ENCODE measurements at regions not wholly inside any gene's neighbourhood (a gene's known extent, or its start where the extent isn't known, plus 50 kb on each side); places are given as distances from the start of the nearest gene placed in this dataset.
"Not testable (repeated sequence)": the region's sequence is repeated elsewhere in the genome, so short reads cannot be mapped to it uniquely, and the experiment has no call there.

DNA sequence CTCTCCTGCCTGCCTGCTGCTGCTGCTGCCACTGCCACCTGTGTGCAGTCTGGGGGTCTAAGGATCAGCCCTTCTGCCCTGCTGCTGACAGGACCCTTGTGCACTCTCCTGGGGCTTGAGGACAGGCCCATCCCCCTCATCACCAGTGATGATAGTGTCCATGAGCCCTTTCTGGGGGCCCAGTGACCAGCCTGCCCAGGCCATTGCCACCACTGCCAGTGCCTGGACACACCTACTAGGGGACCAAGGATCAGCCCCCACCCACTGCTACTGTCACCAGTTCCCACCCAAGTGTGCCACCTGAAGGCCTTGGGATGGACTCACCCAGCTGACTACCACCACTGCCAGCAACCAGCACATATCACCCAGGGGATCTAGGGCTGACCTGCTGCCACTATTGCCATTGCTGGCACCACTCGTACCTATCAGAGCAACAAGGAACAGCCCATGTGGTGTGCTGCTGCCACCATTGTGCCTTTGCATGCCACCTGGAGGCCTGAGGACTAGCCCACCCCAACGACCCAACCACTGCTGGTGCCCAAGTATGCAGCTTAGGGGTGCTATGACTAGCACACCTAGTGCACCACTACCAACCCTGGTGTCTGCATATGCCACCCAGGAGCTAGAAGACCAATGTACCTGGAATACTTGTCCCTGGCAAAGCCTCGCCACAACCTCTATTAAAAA is 994.3 kb downstream of the PCDH17 start:
- no peak for DNase-seq (ENCODE audit: low spot score)

DNA sequence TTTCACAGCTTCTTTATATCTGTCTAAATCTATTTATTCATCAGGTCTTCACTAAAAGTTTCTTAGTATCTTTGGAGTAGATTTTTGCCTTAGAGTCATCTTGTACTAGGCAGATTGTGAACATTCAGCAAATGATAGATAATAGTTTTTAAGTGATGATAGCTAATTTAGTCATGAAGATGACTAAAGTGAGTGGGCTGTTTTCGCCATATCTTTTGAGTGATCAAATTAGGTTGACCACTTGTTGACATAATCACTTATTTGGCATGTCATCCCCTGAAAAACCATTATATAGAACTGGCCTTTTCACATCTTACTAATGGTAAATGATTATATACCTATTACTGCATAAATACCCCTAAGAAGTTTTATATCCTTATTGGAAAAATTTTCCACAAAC is 999.2 kb downstream of the PCDH17 start:
- DNase-seq (ENCODE audit: low spot score): no peak

DNA sequence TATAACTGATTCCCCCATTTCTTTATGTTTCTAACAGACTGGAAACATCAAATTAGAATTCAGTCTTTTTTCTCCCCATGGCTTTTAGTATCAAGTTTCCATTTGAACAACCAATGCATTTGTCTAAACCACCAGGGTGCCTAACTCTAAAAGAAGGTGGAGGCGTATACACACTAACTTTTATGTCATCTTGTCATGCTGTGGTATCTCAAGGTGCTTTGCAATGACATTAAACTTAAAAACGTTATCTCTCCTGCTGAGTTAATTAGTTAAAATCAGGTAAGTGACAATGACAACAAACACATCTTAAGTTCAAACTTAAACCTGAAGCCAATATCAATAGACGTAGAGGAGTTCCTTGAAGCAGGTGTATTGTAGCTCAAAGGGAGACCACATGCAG is 1001.7 kb downstream of the PCDH17 start:
- no peak for DNase-seq (ENCODE audit: low spot score)

DNA sequence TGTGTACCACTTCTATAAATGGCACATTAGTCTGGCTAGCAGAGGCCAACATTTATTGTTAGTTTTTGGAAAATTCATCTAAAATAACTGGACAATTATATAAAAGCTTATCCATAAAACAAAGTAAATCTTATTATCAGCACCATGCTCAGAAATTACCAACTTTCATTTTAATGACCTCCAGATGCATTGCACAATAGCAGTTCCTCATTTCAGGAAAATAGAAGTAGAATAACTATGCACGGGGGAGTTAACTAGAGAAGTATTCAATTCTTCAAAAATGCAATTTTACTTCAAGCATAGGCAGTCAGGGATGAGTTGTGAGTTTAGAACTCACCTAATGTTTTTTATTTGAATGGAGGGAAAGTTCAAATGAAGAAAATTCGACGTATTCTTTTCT is 1023.5 kb downstream of the PCDH17 start:
- DNase-seq (ENCODE audit: low spot score): no peak

DNA sequence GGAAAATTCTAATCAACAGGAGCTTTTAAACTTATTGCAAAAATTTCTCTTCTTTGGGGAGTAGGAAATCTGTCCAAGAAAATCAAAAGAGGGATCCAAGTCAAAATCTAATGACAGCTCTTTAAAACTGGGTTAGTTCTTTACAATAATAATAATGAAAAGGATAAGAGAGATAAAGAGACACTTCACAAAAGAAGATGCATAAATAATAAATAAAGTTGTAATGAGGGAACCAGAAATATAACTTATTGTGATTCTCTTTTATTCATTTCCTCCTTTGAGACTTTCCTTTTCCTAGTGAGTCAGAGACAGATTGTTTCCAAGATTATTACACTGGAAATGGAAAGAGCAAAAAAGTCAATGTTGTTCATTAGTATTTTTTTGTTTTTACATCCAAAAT is 1029.3 kb downstream of the PCDH17 start:
- DNase-seq (ENCODE audit: low spot score): no peak

DNA sequence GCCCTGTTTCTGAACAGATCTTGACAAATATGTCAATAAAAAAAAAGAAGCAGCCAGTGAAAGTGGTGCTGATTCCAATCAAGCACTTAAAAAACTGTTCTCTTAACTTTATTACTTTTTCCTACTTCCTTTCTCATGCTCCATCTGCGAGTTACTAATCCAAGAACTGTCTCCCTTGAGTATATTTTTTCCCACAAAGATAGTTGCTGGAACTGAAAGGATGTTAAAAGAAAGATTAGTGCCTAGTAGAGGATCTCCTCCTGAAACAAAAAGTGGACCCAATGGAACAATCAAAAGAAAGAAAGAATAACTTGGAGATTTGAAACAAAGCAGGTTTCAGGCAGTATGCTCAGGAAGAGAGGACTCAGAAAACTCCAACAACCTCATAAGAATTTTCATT is 1034.8 kb downstream of the PCDH17 start:
- DNase-seq (ENCODE audit: low spot score): no peak

DNA sequence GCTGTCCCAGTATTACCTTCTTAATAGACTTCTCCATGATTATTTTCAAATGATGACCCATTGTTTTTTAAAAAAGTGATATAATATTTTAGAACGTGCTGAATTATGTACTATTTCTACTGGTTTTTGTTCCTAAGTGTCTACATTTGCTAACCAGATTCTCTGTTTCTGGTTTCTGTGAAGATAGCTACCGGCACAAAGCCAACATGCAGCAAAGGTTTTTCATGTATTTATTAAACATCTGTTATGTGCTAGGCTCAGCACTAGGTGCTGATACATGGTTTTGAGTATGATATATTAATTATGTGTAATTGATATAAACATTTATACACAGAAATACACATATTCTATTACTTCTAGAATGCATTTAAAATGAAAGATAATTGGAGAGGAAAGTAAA is 1035.6 kb downstream of the PCDH17 start:
- DNase-seq (ENCODE audit: low spot score): no peak

DNA sequence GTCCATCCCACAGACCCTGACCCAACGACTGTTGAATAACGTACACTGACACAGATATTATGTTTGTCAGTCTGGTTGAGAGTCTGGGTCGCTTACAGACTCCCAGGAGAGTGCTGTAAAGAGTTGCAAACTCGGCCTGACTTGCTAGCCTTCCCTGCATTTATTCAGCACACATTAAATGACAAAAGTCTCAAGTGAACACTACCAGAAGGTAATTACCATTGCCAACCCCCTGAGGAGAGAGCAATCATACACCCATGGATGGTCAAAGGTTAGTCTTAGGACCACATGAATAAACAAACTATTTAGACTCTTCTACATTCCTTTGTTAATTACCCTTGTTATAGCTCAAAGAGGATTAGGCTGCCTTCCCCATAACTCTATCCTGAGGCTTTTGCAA is 1048.6 kb downstream of the PCDH17 start:
- DNase-seq (ENCODE audit: low spot score): no peak

DNA sequence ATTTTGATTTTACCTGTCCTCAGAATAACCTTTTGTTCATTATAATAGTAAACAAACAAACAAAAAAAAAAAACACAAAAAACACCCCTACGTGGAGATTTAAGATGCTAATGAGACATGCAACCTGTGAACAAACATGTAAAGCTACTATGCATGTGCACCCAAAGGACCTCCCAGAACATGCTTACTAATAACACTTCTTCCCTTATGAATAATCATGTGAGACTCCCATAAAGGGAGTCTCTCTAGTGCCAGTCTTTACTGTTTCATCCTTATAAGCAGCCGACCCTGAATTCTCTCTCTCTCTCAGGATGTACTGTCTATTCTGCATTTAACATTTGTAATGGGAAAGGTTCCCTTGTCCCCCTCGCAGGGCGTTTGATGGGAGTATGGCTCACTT is 1051.1 kb downstream of the PCDH17 start:
- no peak for DNase-seq (ENCODE audit: low spot score)

DNA sequence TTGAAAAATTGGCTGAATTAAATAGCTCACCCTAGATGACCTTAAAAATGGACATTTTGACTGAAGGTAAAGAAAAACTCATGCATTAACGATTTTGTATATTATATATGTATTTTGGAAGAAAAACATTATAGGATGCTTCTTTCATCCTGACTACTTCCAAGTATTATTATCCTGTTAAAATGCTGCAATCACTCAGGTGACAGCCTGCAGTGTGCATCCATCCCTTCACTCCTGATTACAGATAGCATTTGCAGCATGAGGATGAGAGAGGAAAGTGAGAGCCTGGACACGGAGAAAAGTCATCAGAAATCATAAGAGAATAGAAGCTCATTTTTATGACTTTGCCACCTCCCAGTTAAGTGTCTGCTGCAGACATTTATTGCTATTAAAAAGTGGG is 1055.6 kb downstream of the PCDH17 start:
- no peak for DNase-seq (ENCODE audit: low spot score)

DNA sequence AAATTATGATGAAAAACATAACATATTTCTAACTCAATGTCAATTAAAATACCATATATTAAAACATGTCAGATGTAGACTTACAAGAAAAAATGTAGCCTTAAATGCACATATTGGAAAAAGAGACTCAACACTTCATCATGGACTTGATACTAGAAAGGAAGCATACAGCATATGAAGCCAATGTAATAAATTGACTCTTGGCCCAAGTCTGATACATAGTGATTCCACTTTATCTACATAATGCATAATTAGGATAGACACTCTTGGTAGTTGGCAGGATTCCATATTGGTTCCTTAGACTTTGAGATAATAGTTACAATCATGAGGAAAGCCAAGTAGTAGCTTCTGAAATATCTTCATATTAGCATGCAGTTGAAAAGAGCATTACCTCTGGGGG is 1067.0 kb downstream of the PCDH17 start:
- DNase-seq (ENCODE audit: low spot score): no peak

DNA sequence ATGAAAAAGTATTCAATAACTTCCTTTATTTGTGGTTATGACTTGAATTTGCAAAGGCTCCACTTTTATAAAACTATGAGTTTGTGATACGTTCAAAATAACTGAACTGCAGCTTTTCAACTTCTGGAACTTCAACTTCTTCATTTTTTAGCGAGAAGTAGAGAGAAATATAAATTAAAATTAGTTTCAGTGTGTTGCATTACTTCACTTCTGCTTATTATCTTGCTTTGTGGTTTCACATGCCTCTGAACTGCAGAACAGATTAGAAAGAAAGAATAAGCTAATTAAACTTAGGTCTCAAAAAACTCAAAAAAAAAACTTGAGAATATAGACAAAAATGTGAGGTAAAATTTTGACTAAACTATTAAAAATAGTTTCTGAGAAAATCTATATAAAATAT is 1073.4 kb downstream of the PCDH17 start:
- no peak for DNase-seq (ENCODE audit: low spot score)

DNA sequence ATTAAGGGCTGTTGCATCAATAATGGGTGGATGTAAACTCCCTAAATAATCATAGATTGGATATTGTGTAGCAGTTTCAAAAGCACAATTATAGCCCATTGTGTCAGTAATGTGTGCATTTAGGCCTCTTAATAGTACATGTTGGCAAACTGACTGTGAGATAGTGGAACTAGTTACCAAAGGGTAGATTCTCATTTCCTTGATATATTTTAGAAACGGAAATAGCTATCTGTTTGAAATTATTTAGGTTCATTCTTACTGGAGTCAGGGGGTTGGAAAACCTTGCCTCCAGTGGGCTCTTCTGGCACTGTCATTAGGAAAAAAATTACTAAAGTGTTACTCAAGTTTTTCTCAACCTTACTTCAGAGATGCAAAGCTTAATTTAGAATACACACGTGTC is 1074.9 kb downstream of the PCDH17 start:
- no peak for DNase-seq (ENCODE audit: low spot score)

DNA sequence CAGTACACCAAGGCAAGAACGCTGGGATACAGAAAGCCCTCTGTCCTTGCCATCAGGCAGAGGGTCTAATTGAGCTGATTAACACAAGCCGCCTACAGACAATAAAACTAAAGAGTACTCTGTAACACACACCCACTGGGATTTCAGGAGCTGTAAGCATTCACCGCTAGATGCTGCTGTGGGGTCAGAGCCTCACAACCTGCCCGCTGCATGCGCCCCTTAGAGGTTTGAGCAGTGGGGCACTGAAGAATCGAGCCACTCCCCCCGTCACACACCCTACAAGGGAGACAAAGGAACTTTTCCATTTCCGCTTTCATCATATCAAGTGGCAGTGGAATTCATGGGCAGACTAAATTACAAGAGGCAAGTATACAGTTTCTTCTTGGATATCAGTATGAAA is 1080.6 kb downstream of the PCDH17 start:
- DNase-seq (ENCODE audit: low spot score): no peak

DNA sequence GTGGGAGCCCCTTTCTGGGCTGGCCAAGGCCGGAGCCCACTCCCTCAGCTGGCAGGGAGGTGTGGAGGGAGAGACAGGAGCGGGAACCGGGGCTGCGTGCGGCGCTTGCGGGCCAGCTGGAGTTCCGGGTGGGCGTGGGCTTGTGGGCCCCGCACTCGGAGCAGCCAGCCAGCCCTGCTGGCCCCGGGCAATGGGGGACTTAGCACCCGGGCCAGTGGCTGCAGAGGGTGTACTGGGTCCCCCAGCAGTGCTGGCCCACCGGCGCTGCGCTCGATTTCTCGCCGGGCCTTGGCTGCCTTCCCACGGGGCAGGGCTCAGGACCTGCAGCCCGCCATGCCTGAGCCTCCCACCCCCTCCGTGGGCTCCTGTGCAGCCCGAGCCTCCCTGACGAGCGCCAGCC is 1082.5 kb downstream of the PCDH17 start:
- not testable (repeated sequence) for DNase-seq (ENCODE audit: low spot score)

DNA sequence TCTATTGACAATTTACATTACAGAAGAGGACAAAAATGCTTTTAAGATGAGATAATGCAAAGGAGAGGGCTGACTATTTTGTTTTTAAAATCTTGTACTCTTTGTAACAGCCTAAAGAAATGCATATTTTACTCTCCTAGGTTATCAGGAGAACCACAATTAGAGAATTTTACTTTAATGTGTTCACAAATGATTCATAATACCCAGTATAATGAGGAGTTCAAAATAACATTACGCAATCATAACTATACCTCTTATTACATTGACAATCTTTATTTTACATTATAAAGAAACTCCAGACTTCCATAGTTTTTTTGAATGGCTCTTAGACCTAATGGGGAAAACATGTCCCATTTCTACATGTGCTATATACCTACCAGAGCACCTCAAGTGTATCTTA is 1089.7 kb downstream of the PCDH17 start:
- DNase-seq (ENCODE audit: low spot score): no peak

DNA sequence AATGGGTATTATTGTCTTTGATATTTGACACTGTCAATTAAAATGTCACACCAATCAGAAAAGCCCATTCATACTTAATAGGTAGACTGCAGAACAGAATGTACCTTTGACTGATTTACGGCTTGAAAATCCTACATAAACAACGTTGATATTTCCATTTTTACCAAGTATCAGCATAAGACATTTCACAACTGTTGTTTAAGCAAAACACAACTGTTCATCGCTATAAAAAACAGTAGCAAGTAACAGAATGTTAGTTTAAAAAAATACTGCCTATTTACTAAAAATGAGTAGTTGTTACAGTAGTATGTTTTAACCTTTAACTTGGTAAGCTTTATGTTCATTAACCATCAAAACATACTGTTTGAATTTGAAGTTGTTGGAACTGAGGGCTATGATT is 1096.6 kb downstream of the PCDH17 start:
- DNase-seq (ENCODE audit: low spot score): no peak

DNA sequence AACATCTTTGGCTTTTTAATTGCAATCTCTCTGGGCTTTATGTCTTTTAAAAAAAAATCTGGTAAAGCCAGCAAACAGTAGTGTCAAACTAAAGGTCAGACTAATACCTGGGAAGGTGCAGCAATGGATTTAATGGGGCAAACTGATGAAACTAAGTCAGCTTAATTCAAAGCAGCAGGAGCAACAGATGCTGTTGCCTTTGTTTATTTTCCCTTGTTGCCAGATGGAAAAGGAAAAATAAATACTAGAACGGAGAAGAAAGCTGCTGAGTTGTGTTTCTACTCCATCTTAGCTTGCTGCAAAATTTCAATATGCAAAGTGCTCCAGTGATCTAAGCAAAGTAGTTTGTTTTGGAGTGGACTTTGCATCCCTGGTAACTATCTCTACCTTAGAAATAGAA is 1097.8 kb downstream of the PCDH17 start:
- DNase-seq (ENCODE audit: low spot score): no peak

DNA sequence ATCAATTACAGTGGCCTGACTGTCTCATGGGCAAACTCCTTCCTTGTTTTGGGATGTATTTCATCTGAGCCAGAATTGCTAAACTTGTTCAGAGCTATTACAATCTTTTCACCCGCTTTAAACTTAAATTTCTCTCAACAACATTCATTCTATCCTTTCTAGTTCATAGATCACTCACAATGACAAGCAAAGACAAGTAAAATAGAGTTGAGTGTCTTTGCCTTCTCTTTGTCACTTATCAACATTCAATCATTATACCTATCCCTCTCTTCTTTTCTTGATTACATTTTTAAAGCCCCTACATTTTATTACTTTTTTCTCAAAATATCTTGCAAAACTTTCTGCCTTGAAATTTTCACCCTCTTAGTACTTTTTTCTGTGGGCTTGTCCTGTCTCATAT is 1113.1 kb downstream of the PCDH17 start:
- DNase-seq (ENCODE audit: low spot score): no peak

DNA sequence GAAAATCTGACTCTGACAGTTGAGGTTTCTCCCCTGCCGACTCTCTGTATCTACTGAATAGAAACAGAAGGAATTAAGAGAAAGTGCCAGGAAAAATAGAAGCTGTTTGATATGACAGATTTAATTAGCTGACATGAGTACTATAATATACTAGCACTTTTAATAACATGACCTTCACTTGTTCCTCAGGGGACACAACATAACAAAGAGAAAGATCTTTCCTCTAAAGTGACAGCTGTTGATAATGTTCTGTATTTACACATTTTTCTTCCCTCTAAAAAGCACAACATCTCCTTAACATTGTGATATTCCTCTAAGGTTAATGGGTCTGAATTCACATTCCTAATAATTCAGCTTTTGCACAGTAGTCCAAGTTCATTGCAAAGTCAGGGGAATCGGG is 1136.0 kb downstream of the PCDH17 start:
- DNase-seq (ENCODE audit: low spot score): no peak

DNA sequence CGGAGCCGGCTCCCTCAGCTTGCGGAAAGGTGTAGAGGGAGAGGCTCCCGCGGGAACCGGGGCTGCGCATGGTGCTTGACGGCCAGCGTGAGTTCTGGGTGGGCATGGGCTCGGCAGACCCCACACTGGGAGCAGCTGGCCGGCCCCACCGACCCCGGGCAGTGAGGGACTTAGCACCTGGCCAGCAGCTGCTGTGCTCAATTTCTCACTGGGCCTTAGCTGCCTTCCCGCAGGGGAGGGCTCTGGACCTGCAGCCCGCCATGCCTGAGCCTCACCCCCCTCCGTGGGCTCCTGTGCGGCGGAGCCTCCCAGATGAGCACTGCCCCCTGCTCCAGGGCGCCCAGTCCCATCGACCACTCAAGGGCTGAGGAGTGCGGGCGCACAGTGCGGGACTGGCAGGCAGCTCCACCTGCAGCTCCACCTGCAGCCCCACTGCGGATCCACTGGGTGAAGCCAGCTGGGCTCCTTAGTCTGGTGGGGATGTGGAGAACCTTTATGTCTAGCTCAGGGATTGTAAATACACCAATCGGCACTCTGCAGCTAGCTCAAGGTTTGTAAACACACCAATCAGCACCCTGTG is 1141.8 kb downstream of the PCDH17 start:
- DNase-seq (ENCODE audit: low spot score): no peak

DNA sequence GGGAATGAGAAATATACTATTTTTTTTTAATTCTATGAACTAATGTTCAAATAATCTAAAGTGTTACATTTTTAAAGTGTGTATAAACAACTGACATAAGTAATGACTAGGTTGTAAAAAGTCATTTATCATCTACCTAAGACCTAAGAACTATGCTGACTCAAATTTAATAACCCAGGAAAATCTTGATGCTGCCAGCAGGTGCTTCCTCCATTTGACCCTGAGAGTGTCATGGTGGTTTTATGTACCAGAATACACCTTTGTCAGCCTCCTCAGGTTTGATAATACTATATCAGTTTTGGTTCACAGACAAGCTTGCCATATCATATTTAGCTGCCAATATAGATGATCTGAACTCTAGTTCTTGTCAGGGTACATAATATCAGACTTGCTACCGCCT is 1151.2 kb downstream of the PCDH17 start:
- no peak for DNase-seq (ENCODE audit: low spot score)

DNA sequence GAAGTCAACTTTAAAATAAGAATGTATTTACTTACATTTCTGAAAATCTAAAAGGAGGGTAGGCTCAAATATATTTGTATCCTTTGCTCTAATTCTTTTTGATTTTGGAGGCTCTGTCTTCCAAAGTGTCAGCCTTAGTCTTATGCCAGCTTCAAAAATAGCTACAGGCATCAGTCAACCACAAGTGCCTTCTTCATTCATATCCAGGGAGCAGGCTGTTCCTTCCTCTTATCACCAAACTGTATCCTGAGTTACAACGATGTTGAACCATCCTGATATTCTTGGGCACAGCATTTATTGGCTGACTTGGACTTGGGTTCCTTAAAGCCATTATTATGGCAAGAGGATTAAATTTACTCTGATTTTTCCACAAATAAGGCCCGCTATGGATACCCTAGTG is 1161.3 kb downstream of the PCDH17 start:
- no peak for DNase-seq (ENCODE audit: low spot score)

DNA sequence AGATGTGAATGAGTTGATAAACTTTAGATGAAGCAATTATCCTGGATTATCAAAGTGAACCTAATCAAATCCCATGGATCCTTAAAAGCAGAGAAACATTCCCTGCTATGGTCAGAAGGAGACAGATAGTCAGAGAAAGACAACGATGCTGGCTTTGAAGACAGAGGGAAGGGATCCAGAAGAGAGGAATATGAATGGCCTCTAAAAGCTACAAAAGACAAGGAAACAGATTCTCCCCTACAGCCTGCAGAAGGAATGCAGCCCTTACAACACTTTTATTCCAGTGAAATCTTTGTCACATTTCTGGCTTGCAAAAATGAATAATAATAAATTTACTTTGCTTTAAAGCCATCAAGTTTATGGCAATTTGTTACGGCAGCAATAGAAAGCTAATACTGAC is 1164.2 kb downstream of the PCDH17 start:
- DNase-seq (ENCODE audit: low spot score): no peak
